ENCODE measurements at regions not wholly inside any gene's neighbourhood (a gene's known extent, or its start where the extent isn't known, plus 50 kb on each side); places are given as distances from the start of the nearest gene placed in this dataset.

DNA sequence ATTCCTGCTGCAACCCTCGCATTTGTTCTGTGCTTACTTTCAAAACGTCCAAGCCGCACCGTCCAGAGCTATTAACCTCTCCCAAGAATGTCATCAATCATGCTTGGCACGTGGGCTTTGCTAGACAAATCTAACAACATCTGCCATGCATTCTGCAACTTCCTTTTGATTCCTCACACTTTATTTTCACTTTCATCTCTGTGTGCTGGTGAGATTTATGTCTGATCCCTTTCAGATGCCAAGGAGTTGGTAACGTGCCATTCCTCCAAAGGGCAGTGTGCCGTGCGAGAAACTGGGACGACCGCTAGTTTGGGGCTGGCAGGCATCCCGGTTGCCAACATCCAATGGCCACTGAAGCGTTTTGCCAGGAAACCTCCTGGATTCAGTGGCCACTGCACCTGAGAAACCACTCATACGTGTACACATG lies 230.0 kb upstream of the PARD3B start:
- Histone ChIP-seq H3K4me3 (no peak overlapping the region), H3K27me3 (ENCODE audit: insufficient read depth) (no peaks in the 10 kb centered on the region), H3K4me2 (no peak overlapping the region), H3F3A (replicated peaks; ENCODE audit: low read depth) (0 out of 2 replicates have a peak, but pooled peaks cover 2% of the 10 kb centered on the region), H3K9me2 (ENCODE audit: insufficient read depth) (no peaks in the 10 kb centered on the region), H3K4me1 (ENCODE audit: insufficient read depth) (peaks cover 27% of the 10 kb centered on the region), H3K79me2 (replicated peaks; ENCODE audit: insufficient read depth) (no peaks in the 10 kb centered on the region), H3K27ac (ENCODE audit: low read depth) (no peak overlapping the region), H4K20me1 (replicated peaks; ENCODE audit: insufficient read depth) (no peaks in the 10 kb centered on the region), H3K36me3 (ENCODE audit: insufficient read depth) (no peaks in the 10 kb centered on the region), H2AFZ (no peak overlapping the region)
- Mint-ChIP-seq H3K27ac (no peak overlapping the region; the same call in 1 of the 2 replicates), H3K4me3 (no peak overlapping the region), H3K4me1 (peaks cover 43% of the 10 kb centered on the region), H3K9me3 (no peaks in the 10 kb centered on the region), H3K36me3 (ENCODE audit: low read depth) (no peaks in the 10 kb centered on the region), H3K27me3 (ENCODE audit: insufficient read depth, low read depth, poor library complexity) (peaks cover 3% of the 10 kb centered on the region)
- TF ChIP-seq CREB1 (CRISPR knock-in tag; IDR thresholded peaks at IDR 0.05; ENCODE audit: low read depth) (no peak), POLR2AphosphoS5 (IDR thresholded peaks at IDR 0.05; ENCODE audit: low read depth) (no peak), ZNF114 (CRISPR knock-in tag; IDR thresholded peaks at IDR 0.05) (no peak), JUNB (IDR thresholded peaks at IDR 0.05; ENCODE audit: unreplicated experiment) (no peak), NANOG (IDR thresholded peaks at IDR 0.05; ENCODE audit: borderline replicate concordance) (no peak), EZH2phosphoT487 (IDR thresholded peaks at IDR 0.05; ENCODE audit: unreplicated experiment) (no peak)
- TF ChIP-seq, protein P1, sequence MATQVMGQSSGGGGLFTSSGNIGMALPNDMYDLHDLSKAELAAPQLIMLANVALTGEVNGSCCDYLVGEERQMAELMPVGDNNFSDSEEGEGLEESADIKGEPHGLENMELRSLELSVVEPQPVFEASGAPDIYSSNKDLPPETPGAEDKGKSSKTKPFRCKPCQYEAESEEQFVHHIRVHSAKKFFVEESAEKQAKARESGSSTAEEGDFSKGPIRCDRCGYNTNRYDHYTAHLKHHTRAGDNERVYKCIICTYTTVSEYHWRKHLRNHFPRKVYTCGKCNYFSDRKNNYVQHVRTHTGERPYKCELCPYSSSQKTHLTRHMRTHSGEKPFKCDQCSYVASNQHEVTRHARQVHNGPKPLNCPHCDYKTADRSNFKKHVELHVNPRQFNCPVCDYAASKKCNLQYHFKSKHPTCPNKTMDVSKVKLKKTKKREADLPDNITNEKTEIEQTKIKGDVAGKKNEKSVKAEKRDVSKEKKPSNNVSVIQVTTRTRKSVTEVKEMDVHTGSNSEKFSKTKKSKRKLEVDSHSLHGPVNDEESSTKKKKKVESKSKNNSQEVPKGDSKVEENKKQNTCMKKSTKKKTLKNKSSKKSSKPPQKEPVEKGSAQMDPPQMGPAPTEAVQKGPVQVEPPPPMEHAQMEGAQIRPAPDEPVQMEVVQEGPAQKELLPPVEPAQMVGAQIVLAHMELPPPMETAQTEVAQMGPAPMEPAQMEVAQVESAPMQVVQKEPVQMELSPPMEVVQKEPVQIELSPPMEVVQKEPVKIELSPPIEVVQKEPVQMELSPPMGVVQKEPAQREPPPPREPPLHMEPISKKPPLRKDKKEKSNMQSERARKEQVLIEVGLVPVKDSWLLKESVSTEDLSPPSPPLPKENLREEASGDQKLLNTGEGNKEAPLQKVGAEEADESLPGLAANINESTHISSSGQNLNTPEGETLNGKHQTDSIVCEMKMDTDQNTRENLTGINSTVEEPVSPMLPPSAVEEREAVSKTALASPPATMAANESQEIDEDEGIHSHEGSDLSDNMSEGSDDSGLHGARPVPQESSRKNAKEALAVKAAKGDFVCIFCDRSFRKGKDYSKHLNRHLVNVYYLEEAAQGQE (IDR thresholded peaks at IDR 0.05; ENCODE audit: unreplicated experiment): no peak
- TF ChIP-seq, protein P2, sequence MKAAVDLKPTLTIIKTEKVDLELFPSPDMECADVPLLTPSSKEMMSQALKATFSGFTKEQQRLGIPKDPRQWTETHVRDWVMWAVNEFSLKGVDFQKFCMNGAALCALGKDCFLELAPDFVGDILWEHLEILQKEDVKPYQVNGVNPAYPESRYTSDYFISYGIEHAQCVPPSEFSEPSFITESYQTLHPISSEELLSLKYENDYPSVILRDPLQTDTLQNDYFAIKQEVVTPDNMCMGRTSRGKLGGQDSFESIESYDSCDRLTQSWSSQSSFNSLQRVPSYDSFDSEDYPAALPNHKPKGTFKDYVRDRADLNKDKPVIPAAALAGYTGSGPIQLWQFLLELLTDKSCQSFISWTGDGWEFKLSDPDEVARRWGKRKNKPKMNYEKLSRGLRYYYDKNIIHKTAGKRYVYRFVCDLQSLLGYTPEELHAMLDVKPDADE (IDR thresholded peaks at IDR 0.05): no peak
- TF ChIP-seq, protein P3, sequence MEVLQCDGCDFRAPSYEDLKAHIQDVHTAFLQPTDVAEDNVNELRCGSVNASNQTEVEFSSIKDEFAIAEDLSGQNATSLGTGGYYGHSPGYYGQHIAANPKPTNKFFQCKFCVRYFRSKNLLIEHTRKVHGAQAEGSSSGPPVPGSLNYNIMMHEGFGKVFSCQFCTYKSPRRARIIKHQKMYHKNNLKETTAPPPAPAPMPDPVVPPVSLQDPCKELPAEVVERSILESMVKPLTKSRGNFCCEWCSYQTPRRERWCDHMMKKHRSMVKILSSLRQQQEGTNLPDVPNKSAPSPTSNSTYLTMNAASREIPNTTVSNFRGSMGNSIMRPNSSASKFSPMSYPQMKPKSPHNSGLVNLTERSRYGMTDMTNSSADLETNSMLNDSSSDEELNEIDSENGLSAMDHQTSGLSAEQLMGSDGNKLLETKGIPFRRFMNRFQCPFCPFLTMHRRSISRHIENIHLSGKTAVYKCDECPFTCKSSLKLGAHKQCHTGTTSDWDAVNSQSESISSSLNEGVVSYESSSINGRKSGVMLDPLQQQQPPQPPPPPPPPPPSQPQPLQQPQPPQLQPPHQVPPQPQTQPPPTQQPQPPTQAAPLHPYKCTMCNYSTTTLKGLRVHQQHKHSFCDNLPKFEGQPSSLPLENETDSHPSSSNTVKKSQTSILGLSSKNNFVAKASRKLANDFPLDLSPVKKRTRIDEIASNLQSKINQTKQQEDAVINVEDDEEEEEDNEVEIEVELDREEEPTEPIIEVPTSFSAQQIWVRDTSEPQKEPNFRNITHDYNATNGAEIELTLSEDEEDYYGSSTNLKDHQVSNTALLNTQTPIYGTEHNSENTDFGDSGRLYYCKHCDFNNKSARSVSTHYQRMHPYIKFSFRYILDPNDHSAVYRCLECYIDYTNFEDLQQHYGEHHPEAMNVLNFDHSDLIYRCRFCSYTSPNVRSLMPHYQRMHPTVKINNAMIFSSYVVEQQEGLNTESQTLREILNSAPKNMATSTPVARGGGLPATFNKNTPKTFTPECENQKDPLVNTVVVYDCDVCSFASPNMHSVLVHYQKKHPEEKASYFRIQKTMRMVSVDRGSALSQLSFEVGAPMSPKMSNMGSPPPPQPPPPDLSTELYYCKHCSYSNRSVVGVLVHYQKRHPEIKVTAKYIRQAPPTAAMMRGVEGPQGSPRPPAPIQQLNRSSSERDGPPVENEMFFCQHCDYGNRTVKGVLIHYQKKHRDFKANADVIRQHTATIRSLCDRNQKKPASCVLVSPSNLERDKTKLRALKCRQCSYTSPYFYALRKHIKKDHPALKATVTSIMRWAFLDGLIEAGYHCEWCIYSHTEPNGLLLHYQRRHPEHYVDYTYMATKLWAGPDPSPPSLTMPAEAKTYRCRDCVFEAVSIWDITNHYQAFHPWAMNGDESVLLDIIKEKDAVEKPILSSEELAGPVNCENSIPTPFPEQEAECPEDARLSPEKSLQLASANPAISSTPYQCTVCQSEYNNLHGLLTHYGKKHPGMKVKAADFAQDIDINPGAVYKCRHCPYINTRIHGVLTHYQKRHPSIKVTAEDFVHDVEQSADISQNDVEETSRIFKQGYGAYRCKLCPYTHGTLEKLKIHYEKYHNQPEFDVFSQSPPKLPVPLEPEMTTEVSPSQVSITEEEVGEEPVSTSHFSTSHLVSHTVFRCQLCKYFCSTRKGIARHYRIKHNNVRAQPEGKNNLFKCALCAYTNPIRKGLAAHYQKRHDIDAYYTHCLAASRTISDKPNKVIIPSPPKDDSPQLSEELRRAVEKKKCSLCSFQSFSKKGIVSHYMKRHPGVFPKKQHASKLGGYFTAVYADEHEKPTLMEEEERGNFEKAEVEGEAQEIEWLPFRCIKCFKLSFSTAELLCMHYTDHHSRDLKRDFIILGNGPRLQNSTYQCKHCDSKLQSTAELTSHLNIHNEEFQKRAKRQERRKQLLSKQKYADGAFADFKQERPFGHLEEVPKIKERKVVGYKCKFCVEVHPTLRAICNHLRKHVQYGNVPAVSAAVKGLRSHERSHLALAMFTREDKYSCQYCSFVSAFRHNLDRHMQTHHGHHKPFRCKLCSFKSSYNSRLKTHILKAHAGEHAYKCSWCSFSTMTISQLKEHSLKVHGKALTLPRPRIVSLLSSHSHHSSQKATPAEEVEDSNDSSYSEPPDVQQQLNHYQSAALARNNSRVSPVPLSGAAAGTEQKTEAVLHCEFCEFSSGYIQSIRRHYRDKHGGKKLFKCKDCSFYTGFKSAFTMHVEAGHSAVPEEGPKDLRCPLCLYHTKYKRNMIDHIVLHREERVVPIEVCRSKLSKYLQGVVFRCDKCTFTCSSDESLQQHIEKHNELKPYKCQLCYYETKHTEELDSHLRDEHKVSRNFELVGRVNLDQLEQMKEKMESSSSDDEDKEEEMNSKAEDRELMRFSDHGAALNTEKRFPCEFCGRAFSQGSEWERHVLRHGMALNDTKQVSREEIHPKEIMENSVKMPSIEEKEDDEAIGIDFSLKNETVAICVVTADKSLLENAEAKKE (CRISPR knock-in tag; IDR thresholded peaks at IDR 0.05): no peak
- TF ChIP-seq, protein P4, sequence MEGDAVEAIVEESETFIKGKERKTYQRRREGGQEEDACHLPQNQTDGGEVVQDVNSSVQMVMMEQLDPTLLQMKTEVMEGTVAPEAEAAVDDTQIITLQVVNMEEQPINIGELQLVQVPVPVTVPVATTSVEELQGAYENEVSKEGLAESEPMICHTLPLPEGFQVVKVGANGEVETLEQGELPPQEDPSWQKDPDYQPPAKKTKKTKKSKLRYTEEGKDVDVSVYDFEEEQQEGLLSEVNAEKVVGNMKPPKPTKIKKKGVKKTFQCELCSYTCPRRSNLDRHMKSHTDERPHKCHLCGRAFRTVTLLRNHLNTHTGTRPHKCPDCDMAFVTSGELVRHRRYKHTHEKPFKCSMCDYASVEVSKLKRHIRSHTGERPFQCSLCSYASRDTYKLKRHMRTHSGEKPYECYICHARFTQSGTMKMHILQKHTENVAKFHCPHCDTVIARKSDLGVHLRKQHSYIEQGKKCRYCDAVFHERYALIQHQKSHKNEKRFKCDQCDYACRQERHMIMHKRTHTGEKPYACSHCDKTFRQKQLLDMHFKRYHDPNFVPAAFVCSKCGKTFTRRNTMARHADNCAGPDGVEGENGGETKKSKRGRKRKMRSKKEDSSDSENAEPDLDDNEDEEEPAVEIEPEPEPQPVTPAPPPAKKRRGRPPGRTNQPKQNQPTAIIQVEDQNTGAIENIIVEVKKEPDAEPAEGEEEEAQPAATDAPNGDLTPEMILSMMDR (conservative IDR thresholded peaks at IDR 0.05; ENCODE audit: low read depth in 2 of 2): no peak
- ATAC-seq (no peak), DNase-seq (ENCODE audit: low spot score) (no peak)

Data from GM23338 (cell line).